Stimulated activated naive CD8-positive, alpha-beta T cell treated with anti-CD3 and anti-CD28 coated beads, Interleukin-15, amount 100 ng/mL, for 72 hours (primary cell): ENCODE measurements at regions not wholly inside any gene's neighbourhood (a gene's known extent, or its start where the extent isn't known, plus 50 kb on each side); places are given as distances from the start of the nearest gene placed in this dataset.

ENCODE experiments used
- ATAC-seq: fragments of 150-1000 bp; cut with Tn5 transposase; 2 replicates; pipeline ENCODE4 v1.10.0; 2021; ENCODE audit warnings: mild to moderate bottlenecking, moderate library complexity
- DNase-seq, 2 donors: peaks; one replicate each; pipeline ENCODE4 v3.0.0; 2021 to 2022
- H3K27ac Mint-ChIP-seq, 2 donors: one replicate each; pipeline ENCODE4 v1.8.0; 2022; ENCODE audit warnings: mild to moderate bottlenecking in 2 of 2, mixed read lengths in 2 of 2, moderate library complexity in 2 of 2
- H3K27me3 Mint-ChIP-seq: one replicate; pipeline ENCODE4 v1.8.0; 2022; ENCODE audit warnings: mixed read lengths
- H3K4me1 Mint-ChIP-seq: one replicate; pipeline ENCODE4 v1.8.0; 2022; ENCODE audit warnings: mild to moderate bottlenecking, mixed read lengths
- H3K4me3 Mint-ChIP-seq, 2 donors: one replicate each; pipeline ENCODE4 v1.8.0; 2022; ENCODE audit warnings: mild to moderate bottlenecking in 2 of 2, mixed read lengths in 2 of 2, moderate library complexity in 1 of 2
- H3K9me3 Mint-ChIP-seq, 2 donors: one replicate each; pipeline ENCODE4 v1.8.0; 2022; ENCODE audit warnings: mixed read lengths in 2 of 2

GRCh38 chr4:175871774-175872405, 59.8 kb upstream of the GPM6A start:
- Mint-ChIP-seq H3K9me3 (peaks cover 2 to 14% of the 10 kb centered on the region in 2 donors), H3K27ac (no peak overlapping the region), H3K4me1 (no peaks in the 10 kb centered on the region), H3K27me3 (no peaks in the 10 kb centered on the region), H3K4me3 (no peak overlapping the region)
- ATAC-seq (no peak), DNase-seq (no peak)

- DNase-seq (no peak), ATAC-seq (no peak)
- H3K9me3 Mint-ChIP-seq, result peaks cover 14 to 18% of the 10 kb centered on the region in 2 donors
- H3K27me3 Mint-ChIP-seq, result no peaks in the 10 kb centered on the region
- no peaks in the 10 kb centered on the region for H3K4me1 Mint-ChIP-seq
- no peak overlapping the region for H3K27ac Mint-ChIP-seq
- no peak overlapping the region for H3K4me3 Mint-ChIP-seq
These were observed 61.6 kb upstream of the GPM6A start for GRCh38 chr4:175873707-175874106.

DNA sequence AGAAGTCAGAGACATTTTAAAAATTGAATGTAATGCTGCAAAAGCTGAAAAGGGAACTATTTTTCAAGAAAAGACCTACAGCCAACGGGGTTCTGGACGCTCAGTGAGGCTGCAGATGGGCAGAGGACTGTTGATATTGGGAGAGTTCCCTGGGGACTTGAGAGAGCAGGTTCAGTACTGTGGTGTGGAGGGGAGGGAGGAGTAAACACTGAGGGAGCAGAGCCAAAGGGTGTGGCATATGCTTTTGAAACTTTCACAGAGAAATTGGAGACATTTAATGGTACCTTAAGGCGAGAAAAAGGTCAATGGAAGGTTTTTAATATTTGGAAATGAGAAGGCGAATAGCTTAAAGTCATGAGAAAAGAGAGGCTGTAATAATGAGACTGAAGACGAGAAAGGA, 62.2 kb upstream of the GPM6A start:
- no peak overlapping the region for H3K4me3 Mint-ChIP-seq
- DNase-seq (no peak), ATAC-seq (no peak)
- H3K27ac Mint-ChIP-seq, result no peak overlapping the region
- no peaks in the 10 kb centered on the region for H3K4me1 Mint-ChIP-seq
- H3K27me3 Mint-ChIP-seq, result no peaks in the 10 kb centered on the region
- H3K9me3 Mint-ChIP-seq, result peaks cover 14 to 23% of the 10 kb centered on the region in 2 donors

- H3K4me1 Mint-ChIP-seq, result no peaks in the 10 kb centered on the region
- peaks cover 14 to 26% of the 10 kb centered on the region in 2 donors for H3K9me3 Mint-ChIP-seq
- DNase-seq, result no peak
- no peak overlapping the region for H3K27ac Mint-ChIP-seq
- H3K4me3 Mint-ChIP-seq, result no peak overlapping the region
- no peak for ATAC-seq
- no peaks in the 10 kb centered on the region for H3K27me3 Mint-ChIP-seq
These were observed 64.1 kb upstream of the GPM6A start for GRCh38 chr4:175875993-175876771.

- ATAC-seq (no peak), DNase-seq (no peak)
- H3K27ac Mint-ChIP-seq, result no peak overlapping the region
- peaks cover 0 to 14% of the 10 kb centered on the region in 2 donors for H3K9me3 Mint-ChIP-seq
- no peak overlapping the region for H3K4me3 Mint-ChIP-seq
- no peaks in the 10 kb centered on the region for H3K4me1 Mint-ChIP-seq
- H3K27me3 Mint-ChIP-seq, result no peaks in the 10 kb centered on the region
These were observed 70.8 kb upstream of the GPM6A start for GRCh38 chr4:175882891-175883290.

DNA sequence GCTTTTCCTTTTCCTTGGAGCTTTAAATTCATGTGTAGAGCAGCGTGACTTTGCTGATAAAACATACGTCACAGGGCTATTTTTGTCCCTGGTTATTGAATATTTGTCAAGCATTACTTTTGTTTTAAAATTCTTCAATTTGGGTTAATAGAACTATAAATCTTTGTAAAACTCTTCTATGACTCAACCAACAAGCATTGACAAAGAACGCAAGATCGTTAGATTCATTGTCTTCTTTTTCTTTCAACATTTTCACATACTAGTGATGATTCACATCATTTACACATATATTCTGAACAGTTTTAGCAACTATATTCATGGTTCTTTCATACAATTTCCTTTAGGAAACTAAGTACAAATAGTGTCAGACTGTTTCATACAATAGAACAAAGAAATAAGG, 72.0 kb upstream of the GPM6A start:
- no peaks in the 10 kb centered on the region for H3K4me1 Mint-ChIP-seq

DNA sequence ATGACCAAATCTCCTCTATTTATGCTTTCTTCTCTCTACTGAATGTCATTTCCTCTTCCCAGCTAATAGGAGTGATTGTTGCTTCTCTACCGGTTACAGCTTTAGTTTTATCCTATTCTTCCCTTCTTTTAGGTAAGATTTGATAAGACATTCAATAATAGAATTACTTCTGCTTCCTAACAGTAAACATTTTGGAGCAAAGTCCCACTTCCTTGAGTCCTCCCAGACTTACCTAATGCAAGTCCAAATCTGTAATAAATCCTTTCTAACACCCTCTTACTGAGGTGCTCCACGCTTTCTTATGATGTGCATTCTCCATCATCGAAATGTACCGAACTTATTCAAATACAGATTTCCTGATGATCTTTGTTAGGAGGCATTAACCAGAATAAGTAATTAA, 79.2 kb upstream of the GPM6A start:
- Mint-ChIP-seq H3K4me1 (no peaks in the 10 kb centered on the region), H3K27me3 (no peaks in the 10 kb centered on the region), H3K4me3 (no peak overlapping the region), H3K9me3 (no peaks in the 10 kb centered on the region), H3K27ac (no peak overlapping the region)
- ATAC-seq, result no peak
- DNase-seq, result no peak

More for the DNA sequence above, 72.0 kb upstream of the GPM6A start:
- DNase-seq (no peak), ATAC-seq (no peak)
- H3K27me3 Mint-ChIP-seq, result no peaks in the 10 kb centered on the region
- H3K4me3 Mint-ChIP-seq, result no peak overlapping the region
- peaks cover 0 to 5% of the 10 kb centered on the region in 2 donors for H3K9me3 Mint-ChIP-seq
- no peak overlapping the region for H3K27ac Mint-ChIP-seq

DNA sequence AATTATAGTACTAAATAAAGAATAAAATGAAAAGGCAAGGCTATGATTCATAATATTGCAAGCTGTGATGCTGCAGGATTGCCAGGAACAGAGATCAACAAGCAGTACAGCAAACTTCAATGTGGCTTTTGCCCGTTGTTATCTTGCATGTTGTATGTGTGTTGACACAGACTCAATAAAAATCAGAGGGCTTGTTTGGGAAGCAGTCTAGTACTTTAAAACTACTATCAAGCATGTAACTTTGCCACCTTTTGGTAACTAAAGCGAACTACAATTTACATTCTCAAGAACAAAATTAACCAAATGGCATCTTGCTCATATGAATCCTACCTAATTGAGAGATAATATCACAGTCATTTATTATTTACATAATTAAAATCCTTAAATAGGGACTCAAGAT, 79.8 kb upstream of the GPM6A start:
- Mint-ChIP-seq H3K27ac (no peak overlapping the region), H3K4me1 (no peaks in the 10 kb centered on the region), H3K9me3 (no peaks in the 10 kb centered on the region), H3K27me3 (no peaks in the 10 kb centered on the region), H3K4me3 (no peak overlapping the region)
- ATAC-seq (no peak), DNase-seq (no peak)

- Mint-ChIP-seq H3K9me3 (no peaks in the 10 kb centered on the region), H3K27ac (no peak overlapping the region), H3K27me3 (no peaks in the 10 kb centered on the region), H3K4me3 (no peak overlapping the region), H3K4me1 (no peaks in the 10 kb centered on the region)
- DNase-seq, result no peak
- ATAC-seq, result no peak
These were observed 93.9 kb upstream of the GPM6A start for GRCh38 chr4:175905925-175906324.

GRCh38 chr4:175906384-175906783, 94.3 kb upstream of the GPM6A start:
- Mint-ChIP-seq H3K27me3 (no peaks in the 10 kb centered on the region), H3K9me3 (no peaks in the 10 kb centered on the region), H3K4me1 (no peaks in the 10 kb centered on the region), H3K27ac (no peak overlapping the region), H3K4me3 (no peak overlapping the region)
- ATAC-seq (no peak), DNase-seq (no peak)

DNA sequence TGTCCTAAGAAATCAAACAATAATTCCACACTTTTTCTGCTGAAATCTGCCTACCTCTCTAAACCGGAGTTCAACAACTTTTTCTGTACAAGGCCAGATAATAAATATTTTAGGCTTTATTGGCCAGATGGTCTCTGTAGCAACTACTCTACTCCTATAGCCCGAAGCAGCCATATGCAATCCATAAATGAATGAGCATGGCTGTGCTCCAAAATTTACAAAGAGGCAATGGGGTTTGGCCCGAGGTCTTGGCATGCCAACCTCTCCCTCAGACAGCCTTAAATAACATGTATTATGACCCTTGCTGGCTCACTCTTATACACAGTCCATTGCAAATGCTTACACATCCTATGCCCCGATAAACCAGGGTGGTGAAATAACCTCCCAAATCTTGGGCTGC, 98.6 kb upstream of the GPM6A start:
- ATAC-seq (no peak), DNase-seq (no peak)
- Mint-ChIP-seq H3K9me3 (no peaks in the 10 kb centered on the region), H3K27ac (no peak overlapping the region), H3K4me1 (no peaks in the 10 kb centered on the region), H3K27me3 (no peaks in the 10 kb centered on the region), H3K4me3 (no peak overlapping the region)

DNA sequence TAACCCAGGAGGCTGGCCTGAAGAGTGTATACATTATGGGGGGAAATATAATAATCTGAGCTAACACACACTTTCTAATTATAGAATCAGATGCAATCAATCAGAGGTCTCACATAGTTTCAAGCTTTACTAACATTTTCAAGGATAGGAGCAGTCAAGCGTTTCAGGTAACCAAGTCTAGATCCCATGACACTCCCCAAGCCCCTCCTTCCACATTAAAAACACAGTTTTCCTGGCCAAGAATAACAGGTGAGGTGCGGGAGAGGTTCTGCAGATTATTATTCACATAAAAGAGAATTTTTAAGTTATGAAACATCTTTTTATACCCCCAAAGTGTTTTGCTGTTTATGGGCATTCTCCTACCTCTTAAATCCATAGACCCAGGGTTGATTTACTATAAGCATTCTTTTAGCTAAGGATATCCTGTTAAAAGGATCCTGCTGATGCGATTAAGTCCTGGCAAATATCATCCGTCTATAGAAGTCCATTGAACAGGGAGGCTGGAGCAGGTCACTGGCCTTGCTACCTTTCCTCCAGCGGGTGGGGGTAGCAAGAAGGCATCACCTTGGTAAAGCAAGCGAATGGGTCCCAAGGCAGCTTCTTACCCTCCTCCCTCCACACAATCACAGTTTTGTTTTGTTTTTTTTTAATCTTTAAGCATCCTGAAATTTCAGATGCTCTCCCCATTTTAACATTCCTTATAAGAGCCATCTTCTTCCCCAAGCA, 104.7 kb upstream of the GPM6A start:
- H3K4me1 Mint-ChIP-seq, result no peaks in the 10 kb centered on the region
- H3K27ac Mint-ChIP-seq, result no peak overlapping the region
- no peak overlapping the region for H3K4me3 Mint-ChIP-seq
- ATAC-seq, result no peak
- no peaks in the 10 kb centered on the region for H3K27me3 Mint-ChIP-seq
- H3K9me3 Mint-ChIP-seq, result no peaks in the 10 kb centered on the region
- no peak for DNase-seq

- ATAC-seq, result no peak
- H3K4me1 Mint-ChIP-seq, result no peaks in the 10 kb centered on the region
- H3K9me3 Mint-ChIP-seq, result no peaks in the 10 kb centered on the region
- no peak overlapping the region for H3K27ac Mint-ChIP-seq
- DNase-seq, result no peak
- no peak overlapping the region for H3K4me3 Mint-ChIP-seq
- H3K27me3 Mint-ChIP-seq, result no peaks in the 10 kb centered on the region
These were observed 115.1 kb upstream of the GPM6A start for GRCh38 chr4:175927121-175927520.

GRCh38 chr4:175929441-175929840, 117.4 kb upstream of the GPM6A start:
- no peaks in the 10 kb centered on the region for H3K4me1 Mint-ChIP-seq
- DNase-seq (no peak), ATAC-seq (no peak)
- H3K27me3 Mint-ChIP-seq, result no peaks in the 10 kb centered on the region
- no peak overlapping the region for H3K27ac Mint-ChIP-seq
- H3K4me3 Mint-ChIP-seq, result no peak overlapping the region
- H3K9me3 Mint-ChIP-seq, result no peaks in the 10 kb centered on the region

- peak overlapping the region in 1 of 2 donors; percentile 40 for H3K27ac Mint-ChIP-seq
- H3K4me1 Mint-ChIP-seq, result no peaks in the 10 kb centered on the region
- no peaks in the 10 kb centered on the region for H3K9me3 Mint-ChIP-seq
These were observed 117.9 kb upstream of the GPM6A start for GRCh38 chr4:175929932-175930331.

DNA sequence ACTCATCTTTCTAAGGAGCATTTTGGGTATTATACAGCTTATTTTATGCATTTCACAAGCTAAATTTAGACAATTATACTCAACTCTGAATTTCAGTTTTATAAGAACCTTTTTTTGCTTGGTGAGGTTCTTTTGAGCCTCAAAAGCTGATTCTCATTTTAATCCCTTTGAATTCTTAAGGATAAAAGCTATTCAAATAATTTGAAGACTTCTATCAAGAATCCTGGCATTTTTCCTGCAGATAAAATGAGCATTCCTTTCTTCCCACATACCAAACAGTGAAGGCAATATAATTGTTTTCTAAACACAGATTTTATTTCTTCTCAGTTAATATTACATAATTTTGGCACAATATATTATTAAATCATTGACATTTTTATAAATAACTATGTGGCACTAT, 118.4 kb upstream of the GPM6A start:
- Mint-ChIP-seq H3K4me3 (no peak overlapping the region), H3K27me3 (no peaks in the 10 kb centered on the region), H3K27ac (no peak overlapping the region), H3K9me3 (no peaks in the 10 kb centered on the region), H3K4me1 (no peaks in the 10 kb centered on the region)
- ATAC-seq, result no peak
- DNase-seq, result no peak

More at GRCh38 chr4:175929932-175930331, 117.9 kb upstream of the GPM6A start:
- Mint-ChIP-seq H3K27me3 (no peaks in the 10 kb centered on the region), H3K4me3 (no peak overlapping the region)
- no peak for DNase-seq
- no peak for ATAC-seq
